HG02943 (cell line): ENCODE measurements at regions not wholly inside any gene's neighbourhood (a gene's known extent, or its start where the extent isn't known, plus 50 kb on each side); places are given as distances from the start of the nearest gene placed in this dataset.

ENCODE experiments used
- ATAC-seq: cut with Tn5 transposase; IDR thresholded peaks from one replicate; pipeline ENCODE4 v1.9.1; 2021; ENCODE audit warnings: mild to moderate bottlenecking, low read depth, moderate library complexity; ENCODE audit not compliant: unreplicated experiment

GRCh38 chr12:90173499-90174197 lies 465.0 kb upstream of the ATP2B1 start:
- ATAC-seq, result no peak

- no peak for ATAC-seq
Observed at GRCh38 chr12:90172524-90172923, 463.9 kb upstream of the ATP2B1 start.

DNA sequence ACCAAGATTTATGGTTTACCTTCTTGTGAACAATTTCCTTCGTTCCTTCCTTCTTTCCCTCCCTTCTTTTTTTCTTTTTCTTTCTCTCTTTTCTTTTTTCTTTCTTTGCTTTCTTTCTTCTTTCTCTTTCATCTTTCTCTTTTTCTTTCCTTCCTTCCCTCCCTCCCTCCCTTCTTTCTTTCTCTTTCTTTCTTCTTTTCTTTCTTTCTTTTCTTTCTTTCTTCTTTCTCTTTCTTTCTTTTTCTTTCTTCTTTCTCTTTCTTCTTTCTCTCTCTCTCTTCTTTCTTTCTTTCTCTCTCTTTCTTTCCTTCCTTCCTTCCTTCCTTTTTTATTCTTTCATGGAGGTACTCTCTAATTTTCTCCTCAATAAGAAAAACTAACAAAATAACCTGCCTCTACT lies 462.1 kb upstream of the ATP2B1 start:
- ATAC-seq, result no peak

GRCh38 chr12:90167518-90168208 lies 459.0 kb upstream of the ATP2B1 start:
- no peak for ATAC-seq

DNA sequence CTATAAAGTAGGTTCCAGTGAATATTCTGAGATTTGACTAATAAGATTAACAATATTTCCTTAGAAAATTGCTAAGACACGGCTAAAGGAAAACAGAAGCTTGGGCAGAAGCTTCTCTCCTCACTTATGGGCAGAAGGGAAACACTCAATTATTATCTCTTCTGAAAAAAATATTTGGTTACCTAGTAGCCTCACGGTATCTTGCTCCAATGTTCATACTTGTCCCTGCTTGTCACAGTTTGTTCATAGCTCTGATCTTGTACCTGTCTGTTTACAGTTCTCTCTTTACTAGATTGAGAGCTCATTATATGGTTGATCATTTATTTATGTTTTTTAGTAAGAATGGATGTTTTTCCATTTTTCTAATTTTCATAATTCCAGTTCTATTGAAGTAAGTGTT lies 458.0 kb upstream of the ATP2B1 start:
- no peak for ATAC-seq

- ATAC-seq, result no peak
Observed at GRCh38 chr12:90166012-90166411, 457.4 kb upstream of the ATP2B1 start.

DNA sequence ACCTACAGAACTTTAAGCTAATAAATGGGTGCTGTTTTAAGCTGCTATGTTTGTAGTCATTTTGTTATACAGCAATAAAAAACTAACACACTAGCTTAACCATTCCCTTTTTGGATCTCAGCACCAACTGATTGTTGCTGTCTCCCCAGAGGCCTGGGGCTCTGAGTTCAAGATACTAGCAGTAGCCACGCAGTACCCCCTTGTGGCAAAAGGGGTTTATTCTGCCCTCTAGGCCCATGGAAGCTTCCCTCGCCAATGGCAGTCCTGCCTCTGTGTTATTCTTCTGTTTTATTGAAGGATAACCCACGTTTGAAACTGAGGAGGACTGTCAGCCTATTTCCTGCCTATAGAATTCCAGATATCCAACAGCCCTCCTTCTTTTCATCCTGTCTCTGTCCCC lies 455.3 kb upstream of the ATP2B1 start:
- no peak for ATAC-seq

DNA sequence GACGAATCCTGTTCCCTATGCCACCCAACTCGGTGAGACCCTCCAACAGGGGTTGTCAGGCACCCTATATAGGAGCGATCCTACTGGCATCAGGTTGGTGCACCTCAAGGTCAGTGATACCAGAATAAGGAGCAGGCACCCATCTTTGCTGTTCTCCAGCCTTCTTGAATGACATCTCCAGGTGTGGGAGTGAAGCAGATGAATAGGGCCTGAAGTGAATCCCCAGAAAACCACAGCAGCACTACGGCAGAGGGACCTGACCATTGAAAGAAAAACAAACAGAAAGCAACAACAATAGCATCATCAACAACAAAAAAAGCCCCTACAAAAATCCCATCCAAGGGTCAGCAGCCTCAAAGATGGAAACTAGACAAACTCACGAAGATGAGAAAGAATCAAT lies 445.2 kb upstream of the ATP2B1 start:
- no peak for ATAC-seq

- no peak for ATAC-seq
Observed at GRCh38 chr12:90152897-90153624, 444.4 kb upstream of the ATP2B1 start.

DNA sequence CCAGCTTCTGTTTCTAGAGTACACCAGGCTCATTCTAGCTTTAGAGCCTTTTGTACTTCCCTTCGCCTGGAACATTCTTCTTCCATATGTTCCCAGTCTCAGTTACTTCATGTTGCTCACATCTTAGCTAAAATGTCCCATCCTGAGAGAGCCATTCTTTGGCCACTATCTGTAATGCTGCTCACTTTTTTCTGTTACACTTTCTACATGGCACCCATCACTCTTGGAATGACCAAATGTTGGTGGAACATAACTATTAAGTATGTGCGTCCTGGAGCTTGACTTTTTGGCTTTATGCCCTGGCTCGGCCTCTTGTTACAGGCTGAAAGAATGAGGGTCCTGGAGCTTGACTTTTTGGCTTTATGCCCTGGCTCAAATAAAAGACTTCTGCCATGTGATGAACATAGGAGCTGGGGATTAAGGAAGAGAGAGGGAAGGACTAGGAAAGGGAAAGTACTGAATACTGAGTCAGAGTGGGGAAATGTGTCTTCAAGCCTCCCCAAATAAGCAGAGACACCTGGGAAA lies 442.9 kb upstream of the ATP2B1 start:
- no peak for ATAC-seq

GRCh38 chr12:90149453-90149852 lies 440.8 kb upstream of the ATP2B1 start:
- ATAC-seq, result no peak

GRCh38 chr12:90129366-90130030 lies 420.9 kb upstream of the ATP2B1 start:
- no peak for ATAC-seq

DNA sequence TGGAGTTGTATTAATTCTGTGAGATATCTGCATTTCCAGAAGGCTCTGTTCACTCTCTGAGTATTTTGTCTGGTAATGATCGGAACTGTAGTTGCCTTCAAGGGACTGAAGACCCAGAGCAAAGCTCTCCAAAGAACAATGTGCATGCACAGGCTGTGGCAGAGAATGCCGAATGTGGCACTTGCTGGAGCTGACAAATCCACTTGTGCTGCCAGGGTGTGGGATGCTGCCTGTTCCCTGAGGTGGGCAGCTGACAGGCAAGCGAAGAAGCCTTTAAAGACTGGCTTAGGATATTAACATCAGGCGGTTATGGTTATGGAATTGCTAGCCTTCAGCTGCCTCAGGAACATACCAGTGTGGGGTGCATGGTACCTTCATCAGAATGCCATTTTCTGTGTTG lies 419.9 kb upstream of the ATP2B1 start:
- no peak for ATAC-seq

GRCh38 chr12:90126125-90126524 lies 417.5 kb upstream of the ATP2B1 start:
- no peak for ATAC-seq

GRCh38 chr12:90124914-90125313 lies 416.3 kb upstream of the ATP2B1 start:
- no peak for ATAC-seq

GRCh38 chr12:90124289-90124688 lies 415.7 kb upstream of the ATP2B1 start:
- no peak for ATAC-seq

- no peak for ATAC-seq
Observed at GRCh38 chr12:90122681-90123080, 414.0 kb upstream of the ATP2B1 start.

DNA sequence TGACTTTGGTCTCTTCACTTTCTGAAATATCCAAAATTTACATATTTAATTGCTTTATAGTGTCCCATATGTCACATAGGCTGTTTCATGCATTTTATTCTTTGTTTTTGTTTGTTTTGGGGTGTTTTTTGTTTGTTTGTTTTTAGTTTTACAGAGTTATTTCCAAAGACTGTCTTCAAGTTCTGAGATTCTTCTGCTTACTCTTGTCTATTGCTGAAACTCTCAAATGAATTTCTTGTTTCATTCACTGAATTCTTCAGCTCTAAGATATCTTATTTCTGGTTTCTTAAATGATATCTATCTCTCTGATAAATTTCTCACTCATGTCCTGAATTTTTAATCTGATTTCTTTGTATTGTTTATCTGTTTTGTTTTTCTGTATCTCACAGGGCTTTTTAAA lies 412.0 kb upstream of the ATP2B1 start:
- ATAC-seq, result no peak

- no peak for ATAC-seq
Observed at GRCh38 chr12:90112666-90113065, 404.0 kb upstream of the ATP2B1 start.

DNA sequence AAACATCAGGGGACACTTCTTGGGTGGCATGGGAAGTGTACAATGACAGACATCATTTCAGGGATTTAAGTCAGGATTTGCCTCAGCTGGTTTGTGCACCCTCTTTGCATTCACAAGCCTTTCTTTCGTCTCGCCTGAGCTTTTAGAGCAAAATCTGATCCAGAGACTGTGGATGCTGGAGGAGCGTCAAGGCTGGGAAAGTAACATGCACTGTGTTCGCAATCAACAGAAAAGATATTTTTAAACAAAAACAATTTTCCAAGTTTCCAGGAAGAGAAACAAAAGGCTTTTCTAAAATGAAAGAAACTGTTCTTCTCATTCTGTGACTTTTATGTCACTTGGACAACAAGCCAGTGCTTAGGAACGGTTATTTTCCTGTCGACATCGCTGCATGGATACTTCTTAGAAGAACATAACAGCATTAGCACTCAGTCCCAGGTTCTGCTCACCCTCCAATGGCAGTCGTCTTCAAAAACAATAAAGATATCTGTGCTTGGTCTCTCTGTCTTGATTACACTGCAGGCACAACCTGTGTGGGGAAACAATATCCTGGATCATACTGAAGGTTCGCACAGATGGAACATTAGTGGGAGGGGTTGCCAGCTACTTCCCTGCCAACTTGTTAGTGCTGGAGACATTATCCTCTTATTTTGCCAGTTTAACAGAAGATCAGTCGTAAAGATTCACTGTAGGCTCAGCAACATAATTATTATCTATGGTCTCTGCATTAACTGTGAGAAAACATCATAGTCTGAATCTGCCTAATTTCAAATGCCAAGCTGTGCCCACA lies 403.3 kb upstream of the ATP2B1 start:
- ATAC-seq, result no peak
